Spleen (tissue), 7 donors: ENCODE measurements at regions not wholly inside any gene's neighbourhood (a gene's known extent, or its start where the extent isn't known, plus 50 kb on each side); places are given as distances from the start of the nearest gene placed in this dataset.

Experiments
- POLR2A ChIP-seq, 3 donors: fragments of 450-650 bp; IDR thresholded peaks; one replicate each; pipeline ENCODE4 v1.5.1; 2017; ENCODE audit warnings: antibody characterized with exemption in 3 of 3, mild to moderate bottlenecking in 1 of 3
- TF ChIP-seq, protein P1 (sequence below), 11 experiments: fragments of 200-600 bp in 7 of 11; fragments of 450-650 bp in 4 of 11; sonication (generic) in 4 of 11; IDR thresholded peaks in 8 of 11; conservative IDR thresholded peaks in 3 of 11; 1 replicate in 7 of 11; 2 replicates in 4 of 11; pipeline versions ENCODE4 v1.4.0 to v1.8.0; 2016 to 2021; ENCODE audit warnings: antibody characterized with exemption in 11 of 11, inconsistent platforms in 4 of 11, mild to moderate bottlenecking in 1 of 11
- donor health status: DM: no; HTN: no; CAD: no; lungs with moderate emphysema.
- donor health status: DM: no; HTN: no; CAD: no.
- donor health status: DM: no; HTN: no; CAD: no.

DNA sequence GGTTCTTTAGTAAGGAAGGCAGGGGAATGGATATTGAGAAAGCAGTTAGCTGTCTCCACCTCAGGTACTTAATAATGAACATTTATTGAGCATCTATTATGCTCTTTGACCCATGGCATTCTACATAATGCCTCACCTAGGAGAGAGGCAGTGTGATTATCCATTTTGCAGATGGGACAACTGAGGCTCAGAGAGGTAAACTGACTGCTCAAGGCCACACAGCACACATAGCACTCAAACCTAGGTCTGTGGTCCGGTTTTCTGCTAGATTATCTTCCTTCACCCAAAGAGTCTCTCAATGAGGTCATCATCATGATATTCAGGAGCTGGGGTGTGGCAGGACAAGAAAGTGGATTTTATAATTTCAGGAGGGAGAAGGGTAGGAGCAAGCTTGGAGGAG lies 199.1 kb upstream of the LHX5 start:
- TF ChIP-seq, protein P1, sequence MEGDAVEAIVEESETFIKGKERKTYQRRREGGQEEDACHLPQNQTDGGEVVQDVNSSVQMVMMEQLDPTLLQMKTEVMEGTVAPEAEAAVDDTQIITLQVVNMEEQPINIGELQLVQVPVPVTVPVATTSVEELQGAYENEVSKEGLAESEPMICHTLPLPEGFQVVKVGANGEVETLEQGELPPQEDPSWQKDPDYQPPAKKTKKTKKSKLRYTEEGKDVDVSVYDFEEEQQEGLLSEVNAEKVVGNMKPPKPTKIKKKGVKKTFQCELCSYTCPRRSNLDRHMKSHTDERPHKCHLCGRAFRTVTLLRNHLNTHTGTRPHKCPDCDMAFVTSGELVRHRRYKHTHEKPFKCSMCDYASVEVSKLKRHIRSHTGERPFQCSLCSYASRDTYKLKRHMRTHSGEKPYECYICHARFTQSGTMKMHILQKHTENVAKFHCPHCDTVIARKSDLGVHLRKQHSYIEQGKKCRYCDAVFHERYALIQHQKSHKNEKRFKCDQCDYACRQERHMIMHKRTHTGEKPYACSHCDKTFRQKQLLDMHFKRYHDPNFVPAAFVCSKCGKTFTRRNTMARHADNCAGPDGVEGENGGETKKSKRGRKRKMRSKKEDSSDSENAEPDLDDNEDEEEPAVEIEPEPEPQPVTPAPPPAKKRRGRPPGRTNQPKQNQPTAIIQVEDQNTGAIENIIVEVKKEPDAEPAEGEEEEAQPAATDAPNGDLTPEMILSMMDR (IDR thresholded peaks at IDR 0.05 in 8 of 11, conservative IDR thresholded peaks at IDR 0.05 in 3 of 11): no peak
- TF ChIP-seq POLR2A (IDR thresholded peaks at IDR 0.05): no peak
